HG03460 (cell line): ENCODE measurements at regions not wholly inside any gene's neighbourhood (a gene's known extent, or its start where the extent isn't known, plus 50 kb on each side); places are given as distances from the start of the nearest gene placed in this dataset.

ENCODE experiments used
- ATAC-seq: cut with Tn5 transposase; IDR thresholded peaks from one replicate; pipeline ENCODE4 v1.9.1; 2021; ENCODE audit not compliant: unreplicated experiment

DNA sequence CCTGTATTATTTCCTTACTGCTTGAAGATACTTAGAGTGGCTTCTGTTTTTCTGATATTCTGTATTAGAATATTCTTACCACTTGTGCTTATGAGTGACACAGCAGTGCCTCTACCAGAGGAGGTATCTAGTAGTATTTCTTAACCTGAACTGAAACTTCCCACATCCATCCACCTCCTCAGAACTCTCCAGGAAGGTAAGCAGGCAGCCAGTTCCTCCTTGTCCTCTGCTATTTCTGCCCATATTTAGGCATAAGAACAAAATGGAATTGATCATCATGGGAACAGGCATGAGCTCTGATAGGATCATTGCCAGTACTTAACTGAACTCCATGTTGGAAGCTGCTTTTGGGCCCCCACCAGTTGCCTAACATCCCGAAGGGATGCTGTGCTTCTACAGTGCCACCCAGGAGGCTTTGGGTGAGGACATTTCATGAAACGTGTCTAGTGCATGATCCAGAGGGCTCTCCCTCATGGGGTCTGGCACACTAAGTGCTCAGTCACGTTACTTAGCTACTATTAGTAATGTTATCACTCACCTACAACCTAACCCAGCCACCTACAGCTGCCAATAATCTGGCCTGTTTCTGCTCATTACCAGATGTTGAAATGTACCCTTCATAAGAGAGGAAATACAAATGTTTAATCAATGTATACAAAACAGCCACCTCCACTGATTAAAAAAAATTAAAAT, 520.7 kb downstream of the EIPR1 start:
- ATAC-seq, result no peak

DNA sequence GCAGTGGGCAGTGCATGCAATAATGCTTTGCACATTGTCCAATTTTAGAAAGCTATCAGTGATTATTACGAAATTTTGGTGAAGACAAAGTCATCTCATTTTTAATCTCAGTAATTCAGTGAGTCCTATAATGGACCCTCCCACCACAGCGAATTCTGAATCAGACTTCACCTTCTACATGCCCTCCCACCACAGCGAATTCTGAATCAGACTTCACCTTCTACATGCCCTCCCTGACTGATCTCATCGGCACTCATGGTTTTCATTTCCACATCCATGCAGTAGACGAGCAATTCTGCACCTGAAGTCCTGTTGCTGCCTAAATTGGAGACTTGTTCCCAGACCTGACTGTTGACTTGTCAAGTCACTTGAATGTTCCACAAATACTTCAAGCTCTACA, 522.3 kb downstream of the EIPR1 start:
- ATAC-seq, result no peak

- no peak for ATAC-seq
Observed at GRCh38 chr2:2853346-2853745, 522.3 kb upstream of the MYT1L start.

DNA sequence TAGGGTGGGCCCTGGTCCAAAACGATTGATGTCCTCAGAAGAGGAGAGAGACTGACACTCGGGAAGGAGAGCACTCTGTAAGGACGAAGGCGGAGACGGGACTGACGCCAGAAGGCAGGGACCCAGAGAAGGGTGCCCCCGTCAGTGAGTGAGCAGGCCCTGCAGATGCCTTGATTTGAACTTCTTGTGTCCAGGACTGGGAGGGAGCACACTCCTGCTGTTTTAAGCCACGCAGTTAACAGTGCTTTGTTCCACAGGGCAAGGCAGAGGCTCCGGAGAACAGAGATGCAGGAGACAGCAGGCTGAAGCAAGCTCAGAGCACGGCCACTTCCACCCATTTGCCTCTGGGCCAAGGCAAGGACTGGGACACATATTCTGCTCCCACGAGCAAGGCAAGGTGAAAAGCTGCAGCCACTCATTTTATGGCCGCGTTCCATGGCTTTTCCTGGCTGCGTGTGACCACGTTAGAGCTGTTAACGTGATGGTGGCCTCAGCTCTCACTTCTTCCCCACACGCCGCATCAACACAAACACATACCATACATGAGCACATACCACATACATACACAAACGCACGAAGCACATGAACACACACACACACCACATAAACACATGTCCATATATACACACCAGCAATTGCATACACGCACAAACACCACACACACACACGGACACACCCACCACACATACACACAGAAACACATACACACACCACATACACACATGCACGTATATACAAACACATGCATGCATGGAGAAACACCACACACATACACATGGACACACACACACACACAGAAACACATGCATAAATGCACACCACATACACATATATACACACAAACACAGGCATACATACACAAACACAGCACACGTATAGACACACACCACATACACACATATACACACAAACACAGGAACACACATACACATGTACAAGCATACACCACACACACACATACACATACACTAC, 521.0 kb upstream of the MYT1L start:
- no peak for ATAC-seq

DNA sequence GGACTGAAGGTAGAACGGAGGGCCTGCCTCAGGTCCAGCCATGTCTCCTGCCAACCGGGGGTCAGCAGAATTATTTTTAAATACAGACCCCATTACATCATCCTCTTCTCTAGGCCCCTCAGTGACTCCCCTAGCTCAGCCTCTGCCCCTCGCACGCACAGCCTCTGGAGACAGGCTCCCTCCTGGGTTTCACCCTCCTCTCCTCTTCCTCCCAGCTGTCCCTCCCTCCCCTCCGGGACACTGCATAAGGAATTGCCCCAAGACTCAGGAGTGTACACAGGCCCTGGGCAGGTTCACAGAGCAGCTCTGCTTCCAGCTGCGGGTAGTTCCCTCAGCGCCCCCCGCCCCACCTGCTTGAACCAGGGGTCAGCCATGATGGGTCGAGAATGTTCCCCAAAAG, 520.2 kb upstream of the MYT1L start:
- ATAC-seq, result no peak

- no peak for ATAC-seq
Observed at GRCh38 chr2:2850859-2851258, 519.8 kb upstream of the MYT1L start.

GRCh38 chr2:2850218-2850755, 519.2 kb upstream of the MYT1L start:
- ATAC-seq, result no peak

DNA sequence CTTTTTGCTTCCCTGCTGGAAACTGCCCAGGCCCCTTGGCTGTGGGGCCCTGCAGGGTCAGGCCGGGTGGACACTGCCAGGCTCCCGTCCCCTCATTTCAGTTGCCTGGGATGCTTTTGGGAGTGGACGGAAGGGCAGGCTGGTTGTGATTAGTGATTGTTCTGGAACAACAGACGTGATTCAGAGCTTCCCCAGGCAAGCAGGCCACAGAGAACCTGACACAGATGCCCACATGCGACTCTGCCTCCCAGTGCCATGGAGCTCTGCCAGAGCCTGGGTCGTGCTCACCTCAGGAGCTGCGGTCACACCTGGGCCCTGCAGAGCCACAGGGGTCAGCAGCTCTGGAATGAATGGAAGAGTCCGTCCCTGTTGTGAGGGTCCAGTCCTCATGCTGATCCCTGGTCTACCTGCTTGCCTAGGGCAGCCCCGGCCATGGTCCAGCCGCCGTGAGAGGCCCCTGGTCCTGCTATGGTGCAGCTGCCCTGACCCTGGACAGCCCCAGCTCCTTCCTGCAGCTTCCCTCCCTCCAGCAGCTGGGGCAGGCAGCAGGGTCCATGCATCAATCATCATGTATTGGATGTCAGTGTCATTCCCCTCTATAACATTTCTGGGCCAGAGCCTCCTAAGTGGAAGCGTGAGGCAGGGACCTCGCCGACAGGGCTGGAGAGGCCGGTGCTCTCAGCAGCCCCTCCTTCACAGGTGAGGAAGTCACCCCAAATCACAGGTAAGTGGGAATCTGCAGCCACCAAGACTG, 518.6 kb upstream of the MYT1L start:
- ATAC-seq, result no peak

- no peak for ATAC-seq
Observed at GRCh38 chr2:2848621-2849333, 517.7 kb upstream of the MYT1L start.

DNA sequence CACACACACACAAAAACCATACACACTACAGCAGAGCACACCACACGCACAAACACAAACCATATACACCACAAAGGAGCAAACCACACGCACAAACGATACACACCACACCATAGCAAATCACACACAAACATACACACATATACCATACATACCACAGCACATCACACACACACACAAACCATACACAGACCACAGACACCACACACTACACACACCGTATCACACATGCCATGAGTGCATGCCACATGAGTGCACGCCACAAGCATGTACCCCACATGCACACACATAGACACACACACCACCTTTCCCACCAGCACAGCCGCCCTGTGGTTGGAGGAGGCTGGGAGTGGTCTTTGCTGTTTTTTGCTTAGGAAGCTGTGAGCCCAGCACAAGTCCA, 517.1 kb upstream of the MYT1L start:
- no peak for ATAC-seq

GRCh38 chr2:2847209-2847676, 516.2 kb upstream of the MYT1L start:
- no peak for ATAC-seq

DNA sequence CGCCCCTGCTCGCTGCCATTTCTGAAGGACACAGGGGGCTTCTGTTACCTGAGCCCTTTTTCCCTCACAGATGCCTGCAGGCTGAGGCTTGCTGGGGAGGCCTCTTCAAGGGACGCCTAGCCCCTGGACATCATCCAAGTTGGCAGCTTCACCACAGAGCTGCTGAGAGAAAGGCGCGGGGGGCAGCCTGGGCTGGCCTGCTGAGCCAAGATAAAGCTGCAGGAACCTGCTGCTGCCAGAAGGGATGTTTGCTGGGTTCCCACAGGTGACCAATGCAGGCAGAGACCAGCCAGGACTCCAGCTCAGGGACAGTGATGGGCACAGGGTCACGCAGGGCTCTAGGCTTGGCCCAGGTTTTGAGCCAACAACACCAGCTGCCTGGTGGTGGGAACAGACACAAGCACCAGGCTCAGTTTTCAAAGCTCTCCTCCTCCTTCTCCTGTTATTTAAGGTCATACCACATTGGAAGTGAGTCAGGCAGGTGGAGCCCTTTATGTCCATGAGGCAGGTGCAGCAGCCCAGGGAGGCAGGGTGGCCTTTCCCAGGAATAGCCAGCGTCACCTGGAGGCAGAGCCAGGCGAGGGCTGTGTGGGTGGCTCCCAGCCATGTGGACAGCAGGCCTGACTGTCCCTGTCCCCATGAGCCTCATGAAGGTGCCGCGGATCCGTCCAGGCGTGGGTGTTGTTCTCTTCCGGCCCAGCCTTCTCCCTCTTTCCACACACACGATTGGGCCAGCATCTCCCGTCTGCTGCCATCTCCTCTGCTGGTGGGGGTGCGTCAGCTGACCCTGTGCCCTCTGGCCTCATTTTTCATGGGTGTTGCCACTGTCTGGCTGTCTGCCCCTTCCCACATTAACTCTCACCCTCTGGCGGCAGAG, 515.5 kb upstream of the MYT1L start:
- no peak for ATAC-seq

DNA sequence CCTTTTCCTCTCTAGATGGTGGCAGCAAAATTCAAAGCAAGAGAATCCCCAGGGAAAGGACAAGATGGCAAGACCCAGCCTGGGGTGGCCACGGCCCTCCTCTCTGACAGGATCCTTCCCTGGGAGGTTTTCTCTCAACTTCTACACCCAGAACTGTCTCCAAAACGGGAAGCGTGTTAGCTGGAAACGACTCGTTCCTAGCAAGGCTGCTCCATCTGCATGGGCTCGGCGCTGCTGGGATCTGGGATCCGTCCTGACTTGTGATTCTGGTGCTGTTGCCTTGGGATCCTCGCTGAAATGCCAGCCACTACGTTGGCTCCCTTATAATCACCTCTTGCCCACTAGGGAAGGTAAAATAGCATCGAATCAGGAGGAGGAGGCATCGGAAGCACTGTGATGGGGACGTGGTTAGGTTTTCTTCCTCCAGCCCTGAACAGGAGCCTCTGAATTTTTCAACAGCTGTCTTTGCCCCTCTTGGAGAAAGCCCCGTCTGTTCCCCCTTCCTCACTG, 514.8 kb upstream of the MYT1L start:
- no peak for ATAC-seq

- ATAC-seq, result no peak
Observed at GRCh38 chr2:2845267-2845666, 514.2 kb upstream of the MYT1L start.

- ATAC-seq, result no peak
Observed at GRCh38 chr2:2843969-2844548, 513.0 kb upstream of the MYT1L start.

DNA sequence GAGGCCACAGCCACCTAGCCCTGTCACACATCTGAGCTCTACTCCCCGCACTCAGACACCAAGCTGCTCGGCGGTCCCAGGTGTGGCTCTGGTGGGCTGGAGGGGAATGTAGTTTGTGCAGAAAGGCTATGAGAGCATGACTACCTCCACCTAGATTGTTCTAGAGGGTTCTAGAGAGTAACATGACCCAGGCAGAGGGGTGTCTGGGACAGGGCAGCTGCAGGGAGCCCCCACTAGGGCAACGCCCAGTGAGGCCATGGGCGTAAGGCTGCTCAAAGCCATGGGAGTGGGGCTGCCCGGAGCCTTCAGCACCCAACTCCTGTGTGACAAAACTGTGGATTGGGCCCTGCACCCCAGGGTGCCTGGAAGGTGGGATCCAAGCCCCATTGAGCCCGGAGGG, 511.4 kb upstream of the MYT1L start:
- no peak for ATAC-seq

- no peak for ATAC-seq
Observed at GRCh38 chr2:2840681-2841300, 509.7 kb upstream of the MYT1L start.

DNA sequence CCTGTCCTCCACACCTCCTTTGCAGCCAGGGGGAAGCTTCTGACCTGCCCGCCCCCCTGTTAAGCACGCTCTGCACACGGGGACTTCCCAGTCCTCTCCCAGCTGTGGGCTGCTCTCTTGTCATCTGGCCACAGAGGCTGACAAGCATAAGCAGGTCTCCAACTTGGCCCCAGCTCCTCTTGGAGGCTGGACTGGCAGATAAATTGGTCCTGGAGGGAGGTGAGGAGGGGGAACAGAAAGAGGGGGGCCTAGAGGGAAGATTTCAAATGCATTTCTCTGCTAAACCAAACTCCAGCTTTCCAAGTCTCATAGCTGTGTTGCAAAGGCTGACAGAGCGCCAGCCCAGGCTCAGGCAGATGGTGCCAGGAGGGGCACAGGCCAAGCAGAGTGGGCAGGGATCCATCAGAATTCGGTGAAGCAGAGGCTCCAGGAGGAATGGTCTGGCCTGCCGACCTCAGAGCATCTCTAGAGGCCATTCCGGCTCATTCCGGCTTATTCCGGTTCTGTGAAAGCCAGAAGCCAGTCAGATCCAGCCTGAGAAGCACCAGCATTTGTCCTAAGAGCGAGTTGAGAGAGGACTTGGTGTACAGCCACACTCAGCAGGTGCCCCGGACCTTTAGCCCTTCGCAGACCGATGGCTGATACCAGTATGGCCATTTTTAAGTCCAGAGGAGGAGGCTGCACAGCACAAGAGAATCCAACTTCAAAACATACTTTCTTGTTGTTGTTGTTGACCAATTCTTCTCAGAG, 508.9 kb upstream of the MYT1L start:
- no peak for ATAC-seq
